ENCODE measurements at regions not wholly inside any gene's neighbourhood (a gene's known extent, or its start where the extent isn't known, plus 50 kb on each side); places are given as distances from the start of the nearest gene placed in this dataset.

DNA sequence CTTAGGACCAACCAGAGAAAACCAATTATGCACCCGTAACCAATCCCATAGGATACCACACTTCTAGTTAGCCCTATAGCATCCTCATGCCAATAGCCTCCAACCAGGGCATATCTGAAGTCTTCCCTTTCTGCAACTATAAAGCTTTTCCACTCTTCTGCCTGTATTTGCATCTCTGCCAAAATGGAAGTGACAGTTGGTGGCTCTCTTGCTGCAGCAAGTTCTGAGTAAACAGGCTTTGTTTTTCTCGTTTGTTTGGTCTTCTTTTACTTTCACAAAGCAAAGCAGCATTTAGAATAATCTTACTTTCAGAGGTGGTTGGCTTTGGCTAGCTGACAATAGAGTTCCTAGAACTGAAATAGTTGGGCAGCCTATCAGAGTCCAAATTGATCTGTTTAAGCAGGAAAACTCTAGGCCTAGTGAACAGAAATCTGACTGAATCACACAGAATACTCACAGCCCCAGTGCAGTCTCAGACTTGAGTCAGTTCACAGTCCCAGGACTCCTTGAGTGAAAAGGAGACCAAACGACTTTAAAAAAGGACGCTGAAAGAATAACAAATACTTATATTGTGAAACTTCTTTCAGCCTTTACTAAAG is 1029.7 kb upstream of the LRFN5 start:
- H3K4me3 ChIP-seq (replicated peaks in 1 of 2; ENCODE audit: low read depth in 2 of 2, low read length in 2 of 2), result no peak overlapping the region

GRCh38 chr14:40574780-40575179 is 1031.9 kb upstream of the LRFN5 start:
- DNase-seq (ENCODE audit: low read depth in 2 of 2), result no peak
- TF ChIP-seq, protein P1, sequence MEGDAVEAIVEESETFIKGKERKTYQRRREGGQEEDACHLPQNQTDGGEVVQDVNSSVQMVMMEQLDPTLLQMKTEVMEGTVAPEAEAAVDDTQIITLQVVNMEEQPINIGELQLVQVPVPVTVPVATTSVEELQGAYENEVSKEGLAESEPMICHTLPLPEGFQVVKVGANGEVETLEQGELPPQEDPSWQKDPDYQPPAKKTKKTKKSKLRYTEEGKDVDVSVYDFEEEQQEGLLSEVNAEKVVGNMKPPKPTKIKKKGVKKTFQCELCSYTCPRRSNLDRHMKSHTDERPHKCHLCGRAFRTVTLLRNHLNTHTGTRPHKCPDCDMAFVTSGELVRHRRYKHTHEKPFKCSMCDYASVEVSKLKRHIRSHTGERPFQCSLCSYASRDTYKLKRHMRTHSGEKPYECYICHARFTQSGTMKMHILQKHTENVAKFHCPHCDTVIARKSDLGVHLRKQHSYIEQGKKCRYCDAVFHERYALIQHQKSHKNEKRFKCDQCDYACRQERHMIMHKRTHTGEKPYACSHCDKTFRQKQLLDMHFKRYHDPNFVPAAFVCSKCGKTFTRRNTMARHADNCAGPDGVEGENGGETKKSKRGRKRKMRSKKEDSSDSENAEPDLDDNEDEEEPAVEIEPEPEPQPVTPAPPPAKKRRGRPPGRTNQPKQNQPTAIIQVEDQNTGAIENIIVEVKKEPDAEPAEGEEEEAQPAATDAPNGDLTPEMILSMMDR (IDR thresholded peaks at IDR 0.05; ENCODE audit: low read depth, low read length), result no peak
- no peak overlapping the region for H3K4me3 ChIP-seq (replicated peaks in 1 of 2; ENCODE audit: low read depth in 2 of 2, low read length in 2 of 2)

More for the DNA sequence above, 1029.7 kb upstream of the LRFN5 start:
- no peak for DNase-seq (ENCODE audit: low read depth in 2 of 2)
- TF ChIP-seq, protein P1 (IDR thresholded peaks at IDR 0.05; ENCODE audit: low read depth, low read length), result no peak

DNA sequence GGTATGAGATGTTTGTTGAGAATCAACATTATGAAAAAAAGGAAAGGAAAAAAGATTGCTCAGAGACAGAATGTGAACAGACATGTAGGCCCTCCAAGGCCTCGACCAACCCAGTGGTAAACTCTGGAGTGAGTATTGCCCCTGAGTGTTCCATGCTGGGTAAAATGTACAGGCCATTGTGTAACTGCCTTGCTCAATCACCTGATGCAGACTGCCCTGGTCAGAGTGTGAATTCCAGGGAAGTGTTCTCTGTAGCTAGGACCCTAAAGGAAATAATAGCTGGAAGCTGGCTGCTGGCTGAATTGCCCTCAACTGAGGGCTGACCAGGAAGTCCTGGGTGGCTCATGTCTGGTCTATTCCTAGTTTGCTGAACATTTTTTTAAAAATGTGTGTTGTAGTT is 1081.4 kb upstream of the LRFN5 start:
- TF ChIP-seq, protein P1 (IDR thresholded peaks at IDR 0.05; ENCODE audit: low read depth, low read length), result no peak
- no peak overlapping the region for H3K4me3 ChIP-seq (replicated peaks in 1 of 2; ENCODE audit: low read depth in 2 of 2, low read length in 2 of 2)
- DNase-seq (ENCODE audit: low read depth in 2 of 2), result no peak

DNA sequence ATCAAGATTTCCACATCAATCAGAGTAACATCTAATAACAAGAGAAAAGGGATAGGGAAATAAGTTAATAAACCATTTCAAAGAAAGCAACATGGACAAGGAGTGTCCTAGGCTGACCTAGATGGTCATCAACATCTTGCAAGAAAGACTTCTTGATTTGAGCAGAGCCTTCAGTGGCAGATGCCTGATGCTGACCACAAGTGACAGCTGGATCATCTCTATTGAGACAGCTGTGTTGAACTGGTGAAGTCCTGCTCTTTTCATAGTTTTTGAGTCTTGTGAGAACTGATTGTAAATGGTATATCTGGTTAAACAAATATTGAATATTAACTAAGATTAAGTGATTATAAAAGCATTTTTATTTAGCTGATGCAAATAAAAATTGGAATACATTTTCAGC is 1083.6 kb upstream of the LRFN5 start:
- DNase-seq (ENCODE audit: low read depth in 2 of 2), result no peak
- TF ChIP-seq, protein P1 (IDR thresholded peaks at IDR 0.05; ENCODE audit: low read depth, low read length), result no peak
- H3K4me3 ChIP-seq (replicated peaks in 1 of 2; ENCODE audit: low read depth in 2 of 2, low read length in 2 of 2), result no peak overlapping the region

DNA sequence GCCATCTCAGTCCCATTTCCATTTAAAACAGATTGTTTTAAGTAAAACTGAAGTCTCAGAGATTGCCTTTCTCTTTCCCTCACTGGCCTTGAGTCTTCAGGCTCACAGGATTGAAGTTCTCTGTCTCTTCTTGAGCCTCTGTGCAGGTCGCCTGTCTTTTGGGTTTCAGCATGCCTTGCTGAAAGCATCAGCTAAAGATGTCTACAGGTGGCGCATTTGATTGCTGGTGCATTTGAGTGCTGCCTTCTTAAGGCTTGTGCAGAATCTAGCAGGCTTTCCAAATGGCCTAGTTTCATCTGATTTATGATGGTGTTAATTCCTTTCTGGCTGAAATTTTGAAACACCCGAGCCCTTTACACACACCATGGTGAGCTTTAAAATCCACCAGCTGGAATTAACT is 1062.2 kb upstream of the FBXO33 start:
- H3K4me3 ChIP-seq (replicated peaks in 1 of 2; ENCODE audit: low read depth in 2 of 2, low read length in 2 of 2), result no peak overlapping the region
- TF ChIP-seq, protein P1 (IDR thresholded peaks at IDR 0.05; ENCODE audit: low read depth, low read length), result no peak
- DNase-seq (ENCODE audit: low read depth in 2 of 2), result no peak

DNA sequence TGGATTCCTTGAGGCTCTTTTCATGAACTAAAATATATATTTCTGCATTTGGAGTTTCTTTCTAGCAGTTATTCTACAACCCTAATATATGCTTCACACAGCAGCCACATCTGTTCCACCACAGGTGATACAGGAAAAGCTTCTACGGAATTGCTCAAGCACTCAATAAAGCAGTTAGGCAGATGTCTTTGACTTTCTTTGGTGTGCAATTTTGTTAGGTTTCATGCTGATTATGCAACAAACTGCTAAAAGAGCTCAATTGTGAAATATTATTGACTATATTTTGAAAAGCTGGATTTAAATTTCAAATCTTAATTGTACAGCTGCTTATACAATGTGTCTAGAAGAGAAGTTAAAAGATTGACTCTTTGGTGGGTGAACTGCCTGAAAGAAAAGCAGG is 1055.6 kb upstream of the FBXO33 start:
- TF ChIP-seq, protein P1 (IDR thresholded peaks at IDR 0.05; ENCODE audit: low read depth, low read length), result no peak
- no peak for DNase-seq (ENCODE audit: low read depth in 2 of 2)
- no peak overlapping the region for H3K4me3 ChIP-seq (replicated peaks in 1 of 2; ENCODE audit: low read depth in 2 of 2, low read length in 2 of 2)

- no peak for DNase-seq (ENCODE audit: low read depth in 2 of 2)
- H3K4me3 ChIP-seq (replicated peaks in 1 of 2; ENCODE audit: low read depth in 2 of 2, low read length in 2 of 2), result no peak overlapping the region
- TF ChIP-seq, protein P1 (IDR thresholded peaks at IDR 0.05; ENCODE audit: low read depth, low read length), result no peak
Measured at GRCh38 chr14:40485688-40486087, 1053.5 kb upstream of the FBXO33 start.

Measured in cardiac fibroblast (primary cell).